ENCODE measurements at regions not wholly inside any gene's neighbourhood (a gene's known extent, or its start where the extent isn't known, plus 50 kb on each side); places are given as distances from the start of the nearest gene placed in this dataset.
"Not testable (repeated sequence)": the region's sequence is repeated elsewhere in the genome, so short reads cannot be mapped to it uniquely, and the experiment has no call there.

DNA sequence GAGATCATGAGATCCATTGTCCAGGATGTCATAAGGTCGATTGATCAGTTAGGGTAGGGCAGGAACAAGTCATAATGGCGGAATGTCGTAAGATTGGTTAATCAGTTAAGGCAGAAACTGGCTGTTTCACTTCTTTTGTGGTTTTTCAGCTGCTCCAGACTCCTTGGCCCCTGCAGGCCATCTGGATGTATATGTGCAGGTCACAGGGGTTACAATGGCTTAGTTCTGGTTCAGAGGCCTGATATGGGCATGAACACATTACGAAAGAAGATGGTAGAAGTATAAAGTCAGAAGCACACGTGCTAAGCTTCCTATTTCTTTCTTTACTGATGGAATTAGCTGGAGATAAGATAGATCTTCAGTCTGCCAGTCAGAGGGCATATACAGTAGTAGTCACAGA is 315.4 kb upstream of the LRRC3B start:
- no peak overlapping the region for H3K27ac ChIP-seq (ENCODE audit: low read depth in 1 of 2, low read length in 1 of 2)
- H3K27me3 ChIP-seq (ENCODE audit: control insufficient read depth in 2 of 2, insufficient read depth in 1 of 2, low read length in 1 of 2) = no peaks in the 10 kb centered on the region
- no peak overlapping the region for H3K4me3 ChIP-seq (ENCODE audit: low read length in 2 of 2)
- no peaks in the 10 kb centered on the region for H3K36me3 ChIP-seq (ENCODE audit: control insufficient read depth in 2 of 2, insufficient read depth in 2 of 2, low read length in 1 of 2)
- 89% methylated on average over 5 of the region's 5 CpGs for WGBS
- peaks cover 0 to 3% of the 10 kb centered on the region in 2 donors for H3K9me3 ChIP-seq (ENCODE audit: control insufficient read depth in 2 of 2, insufficient read depth in 1 of 2, low read length in 1 of 2)
- no peaks in the 10 kb centered on the region for H3K4me1 ChIP-seq (ENCODE audit: control insufficient read depth in 2 of 2, insufficient read depth in 2 of 2, low read length in 2 of 2)
- no peak for DNase-seq (ENCODE audit: low read depth in 6 of 9, low spot score in 9 of 9)

DNA sequence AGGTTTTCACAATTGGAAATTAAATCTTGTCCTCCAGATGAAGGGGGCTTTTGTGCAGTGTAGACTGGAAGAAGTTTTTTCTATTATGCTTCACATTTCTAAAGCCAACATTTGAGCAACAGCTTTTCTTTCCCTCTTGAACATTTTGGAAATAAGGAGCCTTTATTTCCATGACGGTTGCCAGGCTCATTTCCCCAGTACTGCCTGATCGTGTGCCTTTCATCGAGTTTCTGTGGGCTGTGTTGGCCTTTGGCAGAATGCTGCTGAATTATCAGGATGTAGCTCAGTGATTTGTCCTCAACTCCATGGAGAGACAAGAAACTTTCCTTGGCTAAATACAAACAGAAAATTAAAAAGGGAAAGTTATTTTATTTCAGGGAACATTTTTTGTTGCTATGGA is 314.8 kb upstream of the LRRC3B start:
- Histone ChIP-seq H3K27me3 (ENCODE audit: control insufficient read depth in 2 of 2, insufficient read depth in 1 of 2, low read length in 1 of 2) (no peaks in the 10 kb centered on the region), H3K9me3 (ENCODE audit: control insufficient read depth in 2 of 2, insufficient read depth in 1 of 2, low read length in 1 of 2) (peaks cover 0 to 3% of the 10 kb centered on the region in 2 donors), H3K27ac (ENCODE audit: low read depth in 1 of 2, low read length in 1 of 2) (no peak overlapping the region), H3K4me1 (ENCODE audit: control insufficient read depth in 2 of 2, insufficient read depth in 2 of 2, low read length in 2 of 2) (no peaks in the 10 kb centered on the region), H3K4me3 (ENCODE audit: low read length in 2 of 2) (no peak overlapping the region), H3K36me3 (ENCODE audit: control insufficient read depth in 2 of 2, insufficient read depth in 2 of 2, low read length in 1 of 2) (no peaks in the 10 kb centered on the region)
- 96% methylated on average over 3 of the region's 3 CpGs for WGBS
- DNase-seq (ENCODE audit: low read depth in 6 of 9, low spot score in 9 of 9) = no peak

GRCh38 chr3:26308454-26308853 is 314.1 kb upstream of the LRRC3B start:
- Histone ChIP-seq H3K4me3 (ENCODE audit: low read length in 2 of 2) (no peak overlapping the region), H3K27ac (ENCODE audit: low read depth in 1 of 2, low read length in 1 of 2) (no peak overlapping the region), H3K36me3 (ENCODE audit: control insufficient read depth in 2 of 2, insufficient read depth in 2 of 2, low read length in 1 of 2) (no peaks in the 10 kb centered on the region), H3K27me3 (ENCODE audit: control insufficient read depth in 2 of 2, insufficient read depth in 1 of 2, low read length in 1 of 2) (no peaks in the 10 kb centered on the region), H3K9me3 (ENCODE audit: control insufficient read depth in 2 of 2, insufficient read depth in 1 of 2, low read length in 1 of 2) (peaks cover 0 to 3% of the 10 kb centered on the region in 2 donors), H3K4me1 (ENCODE audit: control insufficient read depth in 2 of 2, insufficient read depth in 2 of 2, low read length in 2 of 2) (no peaks in the 10 kb centered on the region)
- 95% methylated on average over 3 of the region's 3 CpGs for WGBS
- no peak for DNase-seq (ENCODE audit: low read depth in 6 of 9, low spot score in 9 of 9)

GRCh38 chr3:26309536-26309935 is 313.0 kb upstream of the LRRC3B start:
- WGBS = 81% methylated on average over 1 of the region's 1 CpG
- not testable (repeated sequence) for H3K27me3 ChIP-seq (ENCODE audit: control insufficient read depth in 2 of 2, insufficient read depth in 1 of 2, low read length in 1 of 2); H3K4me3 ChIP-seq (ENCODE audit: low read length in 2 of 2); DNase-seq (ENCODE audit: low read depth in 6 of 9, low spot score in 9 of 9); H3K36me3 ChIP-seq (ENCODE audit: control insufficient read depth in 2 of 2, insufficient read depth in 2 of 2, low read length in 1 of 2); H3K4me1 ChIP-seq (ENCODE audit: control insufficient read depth in 2 of 2, insufficient read depth in 2 of 2, low read length in 2 of 2); H3K27ac ChIP-seq (ENCODE audit: low read depth in 1 of 2, low read length in 1 of 2); H3K9me3 ChIP-seq (ENCODE audit: control insufficient read depth in 2 of 2, insufficient read depth in 1 of 2, low read length in 1 of 2)

DNA sequence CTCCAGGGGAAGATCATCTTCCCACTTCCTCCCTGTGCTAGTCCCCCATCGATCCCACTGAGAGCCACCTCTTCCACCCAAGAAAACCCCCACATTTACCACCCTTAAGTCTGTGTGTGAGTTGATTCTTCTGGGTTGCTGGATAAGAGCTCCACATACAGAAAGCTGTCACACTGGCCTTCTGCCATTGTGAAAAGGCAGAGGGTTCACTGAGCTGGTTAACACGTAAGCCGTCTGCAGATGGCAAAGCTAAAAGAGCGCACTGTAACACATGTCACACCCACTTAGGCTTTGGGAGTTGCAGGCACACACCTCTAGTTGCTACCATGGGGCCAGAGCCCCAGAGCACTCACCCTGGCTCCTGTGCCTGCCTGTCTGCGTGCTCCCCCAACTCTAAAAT is 309.8 kb upstream of the LRRC3B start:
- WGBS = 93% methylated on average over 5 of the region's 5 CpGs
- no peaks in the 10 kb centered on the region for H3K9me3 ChIP-seq (ENCODE audit: control insufficient read depth in 2 of 2, insufficient read depth in 1 of 2, low read length in 1 of 2)

DNA sequence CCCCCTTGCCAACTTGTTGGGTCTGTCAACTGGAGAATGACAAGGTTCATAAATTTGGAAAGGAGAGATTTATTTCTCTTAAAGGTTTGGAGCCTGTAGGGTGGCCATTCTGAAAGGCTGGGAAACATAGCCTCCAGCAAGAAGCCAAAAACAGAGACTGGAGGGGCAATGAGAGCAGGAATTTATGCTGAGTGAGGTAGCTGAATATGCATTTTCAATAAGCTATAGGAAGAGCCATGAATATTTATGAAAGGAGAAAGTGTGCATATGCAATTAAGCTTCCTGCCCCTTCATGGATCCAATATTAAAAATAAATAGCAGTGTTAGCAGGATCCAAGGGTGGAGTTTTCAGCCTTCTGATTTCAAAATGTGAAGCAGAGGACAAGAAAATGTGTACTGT is 306.1 kb upstream of the LRRC3B start:
- Histone ChIP-seq H3K27me3 (ENCODE audit: control insufficient read depth in 2 of 2, insufficient read depth in 1 of 2, low read length in 1 of 2) (no peaks in the 10 kb centered on the region), H3K9me3 (ENCODE audit: control insufficient read depth in 2 of 2, insufficient read depth in 1 of 2, low read length in 1 of 2) (no peaks in the 10 kb centered on the region), H3K4me1 (ENCODE audit: control insufficient read depth in 2 of 2, insufficient read depth in 2 of 2, low read length in 2 of 2) (no peaks in the 10 kb centered on the region), H3K36me3 (ENCODE audit: control insufficient read depth in 2 of 2, insufficient read depth in 2 of 2, low read length in 1 of 2) (no peaks in the 10 kb centered on the region), H3K27ac (ENCODE audit: low read depth in 1 of 2, low read length in 1 of 2) (no peak overlapping the region), H3K4me3 (ENCODE audit: low read length in 2 of 2) (no peak overlapping the region)
- DNase-seq (ENCODE audit: low read depth in 6 of 9, low spot score in 9 of 9) = no peak

More for the DNA sequence above, 309.8 kb upstream of the LRRC3B start:
- H3K36me3 ChIP-seq (ENCODE audit: control insufficient read depth in 2 of 2, insufficient read depth in 2 of 2, low read length in 1 of 2) = no peaks in the 10 kb centered on the region
- H3K4me3 ChIP-seq (ENCODE audit: low read length in 2 of 2) = no peak overlapping the region
- no peaks in the 10 kb centered on the region for H3K4me1 ChIP-seq (ENCODE audit: control insufficient read depth in 2 of 2, insufficient read depth in 2 of 2, low read length in 2 of 2)
- no peak for DNase-seq (ENCODE audit: low read depth in 6 of 9, low spot score in 9 of 9)
- H3K27me3 ChIP-seq (ENCODE audit: control insufficient read depth in 2 of 2, insufficient read depth in 1 of 2, low read length in 1 of 2) = no peaks in the 10 kb centered on the region
- H3K27ac ChIP-seq (ENCODE audit: low read depth in 1 of 2, low read length in 1 of 2) = no peak overlapping the region

- WGBS = 86% methylated on average over 6 of the region's 6 CpGs
- H3K36me3 ChIP-seq (ENCODE audit: control insufficient read depth in 2 of 2, insufficient read depth in 2 of 2, low read length in 1 of 2) = not testable (repeated sequence)
These were observed 298.8 kb upstream of the LRRC3B start for GRCh38 chr3:26323741-26324140.

GRCh38 chr3:26340001-26340400 is 282.6 kb upstream of the LRRC3B start:
- Histone ChIP-seq H3K27me3 (ENCODE audit: control insufficient read depth in 2 of 2, insufficient read depth in 1 of 2, low read length in 1 of 2) (no peaks in the 10 kb centered on the region), H3K4me1 (ENCODE audit: control insufficient read depth in 2 of 2, insufficient read depth in 2 of 2, low read length in 2 of 2) (no peaks in the 10 kb centered on the region), H3K4me3 (ENCODE audit: low read length in 2 of 2) (no peak overlapping the region), H3K27ac (ENCODE audit: low read depth in 1 of 2, low read length in 1 of 2) (no peak overlapping the region), H3K9me3 (ENCODE audit: control insufficient read depth in 2 of 2, insufficient read depth in 1 of 2, low read length in 1 of 2) (no peaks in the 10 kb centered on the region), H3K36me3 (ENCODE audit: control insufficient read depth in 2 of 2, insufficient read depth in 2 of 2, low read length in 1 of 2) (no peaks in the 10 kb centered on the region)
- DNase-seq (ENCODE audit: low read depth in 6 of 9, low spot score in 9 of 9) = no peak
- 93% methylated on average over 3 of the region's 3 CpGs for WGBS

More at GRCh38 chr3:26323741-26324140, 298.8 kb upstream of the LRRC3B start:
- H3K9me3 ChIP-seq (ENCODE audit: control insufficient read depth in 2 of 2, insufficient read depth in 1 of 2, low read length in 1 of 2) = peaks cover 0 to 16% of the 10 kb centered on the region in 2 donors
- not testable (repeated sequence) for H3K4me1 ChIP-seq (ENCODE audit: control insufficient read depth in 2 of 2, insufficient read depth in 2 of 2, low read length in 2 of 2); H3K27me3 ChIP-seq (ENCODE audit: control insufficient read depth in 2 of 2, insufficient read depth in 1 of 2, low read length in 1 of 2); H3K27ac ChIP-seq (ENCODE audit: low read depth in 1 of 2, low read length in 1 of 2); DNase-seq (ENCODE audit: low read depth in 6 of 9, low spot score in 9 of 9); H3K4me3 ChIP-seq (ENCODE audit: low read length in 2 of 2)

DNA sequence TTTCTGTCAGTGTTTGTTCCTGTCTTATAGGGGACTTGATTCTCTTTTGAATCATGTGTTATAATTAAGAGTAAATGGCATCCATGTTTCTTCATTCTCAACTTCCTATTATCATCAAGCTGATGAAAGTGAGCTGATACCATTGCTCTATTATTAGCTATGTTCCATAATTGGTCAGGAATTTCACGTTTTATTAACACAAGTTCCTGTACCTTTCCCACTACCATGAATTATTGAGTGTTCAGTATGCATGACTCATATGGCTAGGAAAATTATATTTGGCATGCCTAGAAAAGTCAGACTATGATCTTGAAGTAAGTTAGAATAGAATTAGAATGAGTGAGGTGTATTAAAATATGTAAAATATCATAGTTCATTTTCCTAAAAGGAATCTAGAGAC is 278.9 kb upstream of the LRRC3B start:
- H3K4me3 ChIP-seq (ENCODE audit: low read length in 2 of 2) = no peak overlapping the region
- H3K4me1 ChIP-seq (ENCODE audit: control insufficient read depth in 2 of 2, insufficient read depth in 2 of 2, low read length in 2 of 2) = no peaks in the 10 kb centered on the region
- peaks cover 0 to 22% of the 10 kb centered on the region in 2 donors for H3K9me3 ChIP-seq (ENCODE audit: control insufficient read depth in 2 of 2, insufficient read depth in 1 of 2, low read length in 1 of 2)
- 87% methylated on average over 1 of the region's 1 CpG for WGBS
- no peak for DNase-seq (ENCODE audit: low read depth in 6 of 9, low spot score in 9 of 9)
- no peak overlapping the region for H3K27ac ChIP-seq (ENCODE audit: low read depth in 1 of 2, low read length in 1 of 2)
- no peaks in the 10 kb centered on the region for H3K36me3 ChIP-seq (ENCODE audit: control insufficient read depth in 2 of 2, insufficient read depth in 2 of 2, low read length in 1 of 2)
- no peaks in the 10 kb centered on the region for H3K27me3 ChIP-seq (ENCODE audit: control insufficient read depth in 2 of 2, insufficient read depth in 1 of 2, low read length in 1 of 2)

- H3K4me1 ChIP-seq (ENCODE audit: control insufficient read depth in 2 of 2, insufficient read depth in 2 of 2, low read length in 2 of 2) = no peaks in the 10 kb centered on the region
- no peak overlapping the region for H3K27ac ChIP-seq (ENCODE audit: low read depth in 1 of 2, low read length in 1 of 2)
- H3K36me3 ChIP-seq (ENCODE audit: control insufficient read depth in 2 of 2, insufficient read depth in 2 of 2, low read length in 1 of 2) = no peaks in the 10 kb centered on the region
- DNase-seq (ENCODE audit: low read depth in 6 of 9, low spot score in 9 of 9) = no peak
- WGBS = 87% methylated on average over 10 of the region's 10 CpGs
- no peak overlapping the region for H3K4me3 ChIP-seq (ENCODE audit: low read length in 2 of 2)
- H3K9me3 ChIP-seq (ENCODE audit: control insufficient read depth in 2 of 2, insufficient read depth in 1 of 2, low read length in 1 of 2) = peaks cover 0 to 22% of the 10 kb centered on the region in 2 donors
- H3K27me3 ChIP-seq (ENCODE audit: control insufficient read depth in 2 of 2, insufficient read depth in 1 of 2, low read length in 1 of 2) = no peaks in the 10 kb centered on the region
These were observed 277.0 kb upstream of the LRRC3B start for GRCh38 chr3:26345613-26346012.

All from thymus (tissue), 11 donors.